ENCODE measurements at regions not wholly inside any gene's neighbourhood (a gene's known extent, or its start where the extent isn't known, plus 50 kb on each side); places are given as distances from the start of the nearest gene placed in this dataset.

GRCh38 chrX:10936976-10937375 lies 174.2 kb upstream of the HCCS start:
- H3K9me3 Mint-ChIP-seq: peaks cover 3% of the 10 kb centered on the region
- ChIA-PET POLR2A (no interaction called here), CTCF (no interaction called here)
- no peak for TF ChIP-seq CTCF (IDR thresholded peaks at IDR 0.05)
- no peaks in the 10 kb centered on the region for H3K36me3 Mint-ChIP-seq (ENCODE audit: low read depth)
- no peaks in the 10 kb centered on the region for H3K27me3 ChIP-seq (ENCODE audit: control insufficient read depth in 1 of 2, insufficient read depth in 2 of 2, low read length in 2 of 2)
- no peaks in the 10 kb centered on the region for H3K36me3 ChIP-seq (ENCODE audit: insufficient read depth, low read length)
- H3K27me3 Mint-ChIP-seq: no peaks in the 10 kb centered on the region
- no peaks in the 10 kb centered on the region for H3K4me1 Mint-ChIP-seq (ENCODE audit: low read depth)
- no peak overlapping the region for H3K27ac ChIP-seq (ENCODE audit: low read depth in 1 of 2, low read length in 2 of 2)
- no peaks in the 10 kb centered on the region for H3K9me3 ChIP-seq (ENCODE audit: control insufficient read depth in 1 of 2, insufficient read depth in 1 of 2, low read length in 2 of 2)
- H3K27ac Mint-ChIP-seq: no peak overlapping the region
- no peaks in the 10 kb centered on the region for H3K4me1 ChIP-seq (ENCODE audit: insufficient read depth, low read length)
- ATAC-seq (ENCODE audit: poor library complexity): no peak
- DNase-seq: no peak
- intact Hi-C loops (cut with DNase I, micrococcal nuclease): no loop called here
- no peak overlapping the region for H3K4me3 ChIP-seq (ENCODE audit: low read length)
- no peak overlapping the region for H3K4me3 Mint-ChIP-seq

GRCh38 chrX:10938365-10938923 lies 172.7 kb upstream of the HCCS start:
- no peaks in the 10 kb centered on the region for H3K36me3 Mint-ChIP-seq (ENCODE audit: low read depth)

GRCh38 chrX:10939424-10939823 lies 171.7 kb upstream of the HCCS start:
- DNase-seq (no peak), ATAC-seq (ENCODE audit: poor library complexity) (no peak)
- H3K4me1 ChIP-seq (ENCODE audit: insufficient read depth, low read length): no peaks in the 10 kb centered on the region
- Mint-ChIP-seq H3K9me3 (no peaks in the 10 kb centered on the region), H3K27me3 (no peaks in the 10 kb centered on the region), H3K4me1 (ENCODE audit: low read depth) (no peaks in the 10 kb centered on the region), H3K36me3 (ENCODE audit: low read depth) (no peaks in the 10 kb centered on the region), H3K27ac (no peak overlapping the region), H3K4me3 (no peak overlapping the region)
- ChIA-PET POLR2A (no interaction called here), CTCF (no interaction called here)
- no peak for TF ChIP-seq CTCF (IDR thresholded peaks at IDR 0.05)
- H3K27me3 ChIP-seq (ENCODE audit: control insufficient read depth in 1 of 2, insufficient read depth in 2 of 2, low read length in 2 of 2): no peaks in the 10 kb centered on the region
- no peaks in the 10 kb centered on the region for H3K36me3 ChIP-seq (ENCODE audit: insufficient read depth, low read length)
- no peak overlapping the region for H3K4me3 ChIP-seq (ENCODE audit: low read length)
- no peak overlapping the region for H3K27ac ChIP-seq (ENCODE audit: low read depth in 1 of 2, low read length in 2 of 2)
- H3K9me3 ChIP-seq (ENCODE audit: control insufficient read depth in 1 of 2, insufficient read depth in 1 of 2, low read length in 2 of 2): no peaks in the 10 kb centered on the region
- intact Hi-C loops (cut with DNase I, micrococcal nuclease): no loop called here

More at GRCh38 chrX:10938365-10938923, 172.7 kb upstream of the HCCS start:
- intact Hi-C loops (cut with DNase I, micrococcal nuclease): no loop called here
- ChIA-PET POLR2A (no interaction called here), CTCF (interaction anchor here (0.9 kb wide), 1 partner anchor 135 kb away, joined by 3 read pairs; no protein-coding TSS in a partner anchor)
- Histone ChIP-seq H3K27ac (ENCODE audit: low read depth in 1 of 2, low read length in 2 of 2) (no peak overlapping the region), H3K4me1 (ENCODE audit: insufficient read depth, low read length) (no peaks in the 10 kb centered on the region), H3K36me3 (ENCODE audit: insufficient read depth, low read length) (no peaks in the 10 kb centered on the region), H3K27me3 (ENCODE audit: control insufficient read depth in 1 of 2, insufficient read depth in 2 of 2, low read length in 2 of 2) (no peaks in the 10 kb centered on the region), H3K4me3 (ENCODE audit: low read length) (no peak overlapping the region), H3K9me3 (ENCODE audit: control insufficient read depth in 1 of 2, insufficient read depth in 1 of 2, low read length in 2 of 2) (no peaks in the 10 kb centered on the region)
- no peak for TF ChIP-seq CTCF (IDR thresholded peaks at IDR 0.05)
- ATAC-seq (ENCODE audit: poor library complexity): no peak
- no peak for DNase-seq
- Mint-ChIP-seq H3K27me3 (no peaks in the 10 kb centered on the region), H3K4me3 (no peak overlapping the region), H3K9me3 (no peaks in the 10 kb centered on the region), H3K27ac (no peak overlapping the region), H3K4me1 (ENCODE audit: low read depth) (no peaks in the 10 kb centered on the region)

Measured in CD4-positive, alpha-beta T cell (primary cell).